ENCODE measurements at regions not wholly inside any gene's neighbourhood (a gene's known extent, or its start where the extent isn't known, plus 50 kb on each side); places are given as distances from the start of the nearest gene placed in this dataset.

DNA sequence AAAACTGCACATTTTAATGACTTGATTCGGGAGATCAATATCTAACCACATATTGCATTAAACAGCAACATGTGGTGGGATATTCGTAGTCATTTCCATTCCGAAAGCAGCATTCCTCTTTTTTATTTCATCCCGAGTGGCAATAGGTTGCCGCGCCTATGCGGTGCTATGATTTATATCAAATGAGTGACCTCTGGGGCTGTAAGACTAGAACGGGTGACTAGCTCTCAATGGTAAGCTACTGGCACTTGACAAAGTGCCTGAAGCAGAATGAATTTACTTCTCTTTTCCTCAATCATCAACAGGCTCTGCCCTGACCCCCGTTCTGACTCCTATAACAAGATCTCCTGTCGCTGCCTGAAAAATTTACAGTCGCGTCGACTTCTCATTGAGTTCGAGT, 162.3 kb downstream of the ZNF281 start:
- Histone ChIP-seq H3K4me3 (no peak overlapping the region), H3K36me3 (no peaks in the 10 kb centered on the region), H3K4me1 (no peaks in the 10 kb centered on the region), H3K27ac (no peak overlapping the region), H3K27me3 (no peaks in the 10 kb centered on the region), H3K9me3 (no peaks in the 10 kb centered on the region)
- no peak for DNase-seq
- intact Hi-C loops (cut with DNase I; ENCODE audit: low total_unique reads): no loop called here
- TF ChIP-seq POLR2A (IDR thresholded peaks at IDR 0.05): no peak
- TF ChIP-seq, protein P1, sequence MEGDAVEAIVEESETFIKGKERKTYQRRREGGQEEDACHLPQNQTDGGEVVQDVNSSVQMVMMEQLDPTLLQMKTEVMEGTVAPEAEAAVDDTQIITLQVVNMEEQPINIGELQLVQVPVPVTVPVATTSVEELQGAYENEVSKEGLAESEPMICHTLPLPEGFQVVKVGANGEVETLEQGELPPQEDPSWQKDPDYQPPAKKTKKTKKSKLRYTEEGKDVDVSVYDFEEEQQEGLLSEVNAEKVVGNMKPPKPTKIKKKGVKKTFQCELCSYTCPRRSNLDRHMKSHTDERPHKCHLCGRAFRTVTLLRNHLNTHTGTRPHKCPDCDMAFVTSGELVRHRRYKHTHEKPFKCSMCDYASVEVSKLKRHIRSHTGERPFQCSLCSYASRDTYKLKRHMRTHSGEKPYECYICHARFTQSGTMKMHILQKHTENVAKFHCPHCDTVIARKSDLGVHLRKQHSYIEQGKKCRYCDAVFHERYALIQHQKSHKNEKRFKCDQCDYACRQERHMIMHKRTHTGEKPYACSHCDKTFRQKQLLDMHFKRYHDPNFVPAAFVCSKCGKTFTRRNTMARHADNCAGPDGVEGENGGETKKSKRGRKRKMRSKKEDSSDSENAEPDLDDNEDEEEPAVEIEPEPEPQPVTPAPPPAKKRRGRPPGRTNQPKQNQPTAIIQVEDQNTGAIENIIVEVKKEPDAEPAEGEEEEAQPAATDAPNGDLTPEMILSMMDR (IDR thresholded peaks at IDR 0.05): no peak

DNA sequence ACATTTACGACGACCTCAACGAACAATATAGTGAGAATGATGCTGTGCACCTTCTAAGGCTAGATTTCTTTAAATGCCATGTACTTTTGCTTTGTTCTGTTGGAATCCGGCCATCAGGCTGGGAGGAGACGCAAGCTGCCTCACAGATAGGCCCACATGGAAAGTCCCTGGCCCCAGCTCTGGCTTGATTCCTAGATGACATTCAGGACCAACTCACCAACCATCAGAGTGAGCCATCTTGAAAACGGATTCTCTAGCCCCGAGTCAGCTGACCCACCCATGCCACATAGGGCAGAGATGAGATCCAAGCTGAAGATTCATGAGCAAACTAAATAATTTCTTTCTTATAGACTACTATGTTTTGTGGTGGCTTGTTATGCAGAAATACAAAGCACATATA, 164.4 kb downstream of the ZNF281 start:
- no peak overlapping the region for H3K4me3 ChIP-seq
- TF ChIP-seq, protein P1 (IDR thresholded peaks at IDR 0.05): no peak
- TF ChIP-seq POLR2A (IDR thresholded peaks at IDR 0.05): no peak
- H3K27me3 ChIP-seq: no peaks in the 10 kb centered on the region
- intact Hi-C loops (cut with DNase I; ENCODE audit: low total_unique reads): no loop called here
- H3K4me1 ChIP-seq: no peaks in the 10 kb centered on the region
- DNase-seq: no peak
- no peak overlapping the region for H3K27ac ChIP-seq
- no peaks in the 10 kb centered on the region for H3K9me3 ChIP-seq
- H3K36me3 ChIP-seq: no peaks in the 10 kb centered on the region

DNA sequence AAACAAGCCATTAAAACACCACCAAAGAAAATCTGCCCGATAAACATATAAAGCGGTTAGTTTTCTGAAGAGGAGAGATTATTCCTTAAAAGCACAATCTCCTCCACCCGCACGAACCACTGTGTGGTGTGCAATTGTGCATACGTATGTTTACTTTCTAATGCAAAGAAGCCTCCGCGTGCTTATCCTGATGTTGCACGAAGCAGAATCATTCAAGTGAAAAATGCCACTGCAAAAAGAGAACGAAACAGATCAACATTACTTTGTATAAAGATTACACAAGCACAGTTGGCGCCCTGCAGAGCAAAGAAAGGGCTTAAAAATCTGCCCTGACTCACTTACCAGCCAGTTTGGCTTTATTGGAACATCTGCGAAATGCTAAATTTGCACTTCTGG, 166.8 kb downstream of the ZNF281 start:
- Histone ChIP-seq H3K4me1 (no peaks in the 10 kb centered on the region), H3K27me3 (no peaks in the 10 kb centered on the region), H3K27ac (peak overlapping the region; percentile 19 to 50), H3K4me3 (no peak overlapping the region), H3K36me3 (no peaks in the 10 kb centered on the region), H3K9me3 (no peaks in the 10 kb centered on the region)
- no peak for TF ChIP-seq POLR2A (IDR thresholded peaks at IDR 0.05)
- TF ChIP-seq, protein P1 (IDR thresholded peaks at IDR 0.05): no peak
- intact Hi-C loops (cut with DNase I; ENCODE audit: low total_unique reads): no loop called here
- no peak for DNase-seq

DNA sequence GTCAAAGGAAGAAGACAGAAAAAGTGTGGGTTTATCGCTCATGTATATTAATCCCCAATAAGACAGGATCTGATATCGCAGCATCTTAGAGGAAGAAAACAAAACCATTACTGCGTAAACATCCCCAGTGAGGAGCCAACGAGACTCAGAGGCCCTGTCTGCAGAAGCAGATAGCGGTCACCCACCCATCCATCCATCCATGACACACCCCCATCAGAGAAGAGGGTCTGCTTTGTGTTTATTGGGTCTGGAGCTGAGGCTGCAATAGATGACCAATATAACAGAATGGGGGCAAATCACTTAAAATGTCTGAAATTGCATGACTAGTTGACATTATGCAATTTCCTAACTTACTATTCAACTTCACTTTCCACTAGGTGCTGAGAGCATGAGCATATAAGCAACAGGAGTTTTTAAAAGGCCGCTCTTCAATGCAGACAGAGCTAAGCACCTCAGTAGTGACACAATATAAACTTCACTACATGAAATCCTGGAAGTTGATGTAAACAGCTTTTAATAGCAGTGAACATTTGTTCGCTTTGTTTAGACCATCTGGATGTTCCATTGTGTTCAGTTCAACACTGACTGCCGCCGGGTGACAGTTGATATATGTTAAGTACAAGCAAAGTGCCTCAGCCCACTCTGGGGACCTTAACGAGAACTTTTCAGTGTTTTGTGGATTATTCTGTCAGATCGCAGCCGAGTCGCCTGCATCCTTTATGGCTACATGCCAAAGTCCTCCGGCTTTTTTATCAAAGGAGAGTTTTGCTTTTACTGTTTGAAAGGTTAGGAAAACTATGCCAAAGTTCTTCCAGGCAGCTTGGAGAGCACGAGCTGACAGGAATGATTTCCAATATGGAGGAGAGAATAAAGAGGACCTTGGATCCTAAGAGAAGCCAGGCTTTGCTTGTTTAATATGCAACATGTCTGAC, 167.5 kb downstream of the ZNF281 start:
- Histone ChIP-seq H3K27ac (peak overlapping the region; percentile 38 to 53), H3K4me1 (no peaks in the 10 kb centered on the region), H3K4me3 (no peak overlapping the region), H3K36me3 (no peaks in the 10 kb centered on the region), H3K27me3 (no peaks in the 10 kb centered on the region), H3K9me3 (no peaks in the 10 kb centered on the region)
- TF ChIP-seq, protein P1 (IDR thresholded peaks at IDR 0.05): no peak
- TF ChIP-seq POLR2A (IDR thresholded peaks at IDR 0.05): no peak
- intact Hi-C loops (cut with DNase I; ENCODE audit: low total_unique reads): no loop called here
- peak in 1 of 2 donors; percentile 30 for DNase-seq

DNA sequence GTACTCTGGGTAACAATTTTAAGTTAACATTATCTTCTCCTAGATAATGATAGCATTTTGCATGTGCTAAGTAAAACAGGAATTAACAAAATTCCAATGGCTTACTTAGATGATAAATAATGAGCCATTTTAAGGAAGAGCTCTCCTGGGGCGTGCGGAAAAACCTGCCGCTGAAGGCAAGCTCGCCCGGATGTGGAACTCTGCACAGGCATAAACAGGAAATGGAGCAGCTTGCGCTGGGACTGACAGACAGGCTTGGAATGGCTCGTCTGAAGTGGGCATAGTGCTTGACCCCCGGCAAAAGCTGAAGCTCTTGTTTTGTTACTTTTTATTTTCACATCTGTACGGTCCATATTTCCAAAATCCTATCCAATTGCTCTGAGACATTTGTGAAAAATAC, 169.2 kb downstream of the ZNF281 start:
- DNase-seq: peak in 1 of 2 donors; percentile 23
- no peaks in the 10 kb centered on the region for H3K27me3 ChIP-seq
- H3K4me1 ChIP-seq: no peaks in the 10 kb centered on the region
- H3K36me3 ChIP-seq: no peaks in the 10 kb centered on the region
- peak overlapping the region; percentile 30 to 59 for H3K27ac ChIP-seq
- TF ChIP-seq POLR2A (IDR thresholded peaks at IDR 0.05): no peak
- TF ChIP-seq, protein P1 (IDR thresholded peaks at IDR 0.05): no peak
- no peaks in the 10 kb centered on the region for H3K9me3 ChIP-seq
- intact Hi-C loops (cut with DNase I; ENCODE audit: low total_unique reads): no loop called here
- no peak overlapping the region for H3K4me3 ChIP-seq

All from uterus (tissue), 3 donors.